ENCODE measurements at regions not wholly inside any gene's neighbourhood (a gene's known extent, or its start where the extent isn't known, plus 50 kb on each side); places are given as distances from the start of the nearest gene placed in this dataset.

GRCh38 chr1:172766462-172766861 is 107.6 kb downstream of the FASLG start:
- TF ChIP-seq, protein P1, sequence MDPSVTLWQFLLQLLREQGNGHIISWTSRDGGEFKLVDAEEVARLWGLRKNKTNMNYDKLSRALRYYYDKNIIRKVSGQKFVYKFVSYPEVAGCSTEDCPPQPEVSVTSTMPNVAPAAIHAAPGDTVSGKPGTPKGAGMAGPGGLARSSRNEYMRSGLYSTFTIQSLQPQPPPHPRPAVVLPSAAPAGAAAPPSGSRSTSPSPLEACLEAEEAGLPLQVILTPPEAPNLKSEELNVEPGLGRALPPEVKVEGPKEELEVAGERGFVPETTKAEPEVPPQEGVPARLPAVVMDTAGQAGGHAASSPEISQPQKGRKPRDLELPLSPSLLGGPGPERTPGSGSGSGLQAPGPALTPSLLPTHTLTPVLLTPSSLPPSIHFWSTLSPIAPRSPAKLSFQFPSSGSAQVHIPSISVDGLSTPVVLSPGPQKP (IDR thresholded peaks at IDR 0.05; ENCODE audit: borderline replicate concordance, low read depth, low read length) = no peak
- TF ChIP-seq CTCF (conservative IDR thresholded peaks at IDR 0.05; ENCODE audit: low read depth, low read length) (no peak), POLR2A (IDR thresholded peaks at IDR 0.05; ENCODE audit: low read depth, low read length) (no peak), RCOR1 (IDR thresholded peaks at IDR 0.05; ENCODE audit: insufficient replicate concordance, low read length) (no peak), RAD21 (IDR thresholded peaks at IDR 0.05; ENCODE audit: low read length) (no peak), SMC3 (IDR thresholded peaks at IDR 0.05; ENCODE audit: low read depth, low read length) (no peak), MAZ (IDR thresholded peaks at IDR 0.05; ENCODE audit: borderline replicate concordance, low read depth, low read length) (no peak), CEBPB (IDR thresholded peaks at IDR 0.05; ENCODE audit: low read depth, low read length) (no peak), MAFK (IDR thresholded peaks at IDR 0.05; ENCODE audit: low read depth, low read length) (no peak), CHD1 (IDR thresholded peaks at IDR 0.05; ENCODE audit: low read depth, low read length) (no peak), USF2 (IDR thresholded peaks at IDR 0.05; ENCODE audit: low read depth, low read length) (no peak), FOS (IDR thresholded peaks at IDR 0.05; ENCODE audit: low read depth, low read length) (no peak), RFX5 (IDR thresholded peaks at IDR 0.05; ENCODE audit: low read depth, low read length) (no peak), BHLHE40 (IDR thresholded peaks at IDR 0.05; ENCODE audit: low read depth, low read length) (no peak)

Measured in IMR-90 (cell line).